Small intestine (tissue), 7 donors: ENCODE measurements at regions not wholly inside any gene's neighbourhood (a gene's known extent, or its start where the extent isn't known, plus 50 kb on each side); places are given as distances from the start of the nearest gene placed in this dataset.
"Not testable (repeated sequence)": the region's sequence is repeated elsewhere in the genome, so short reads cannot be mapped to it uniquely, and the experiment has no call there.

Experiments
- DNase-seq, 2 donors: peaks; one replicate each; pipeline versions ENCODE4 v3.0.0 to v3.0.0-alpha.2; 2013
- FAIRE-seq: peaks from 2 replicates; lab custom pipeline; 2012; peaks lifted over from hg19 to GRCh38; lab: Jason Lieb, UNC
- H3K27ac ChIP-seq, 3 donors: one replicate each; pipeline ENCODE4 v1.5.1; 2013; ENCODE audit warnings: low read length in 2 of 3, mild to moderate bottlenecking in 2 of 3, control low read depth in 1 of 3, inconsistent platforms in 1 of 3, low read depth in 1 of 3, moderate library complexity in 1 of 3
- H3K27me3 ChIP-seq, 3 donors: one replicate each; pipeline ENCODE4 v1.6.1; 2013; ENCODE audit warnings: low read length in 3 of 3, inconsistent platforms in 1 of 3; ENCODE audit not compliant: control insufficient read depth in 3 of 3, insufficient read depth in 3 of 3
- H3K36me3 ChIP-seq, 3 donors: one replicate each; pipeline ENCODE4 v1.6.1; 2013; ENCODE audit warnings: low read length in 3 of 3, inconsistent platforms in 1 of 3, low read depth in 1 of 3, mild to moderate bottlenecking in 1 of 3, moderate library complexity in 1 of 3; ENCODE audit not compliant: control insufficient read depth in 3 of 3, insufficient read depth in 2 of 3
- H3K4me1 ChIP-seq, 3 donors: one replicate each; pipeline ENCODE4 v1.6.1; 2013; ENCODE audit warnings: low read length in 2 of 3, inconsistent platforms in 1 of 3, low read depth in 1 of 3, mild to moderate bottlenecking in 1 of 3, moderate library complexity in 1 of 3; ENCODE audit not compliant: control insufficient read depth in 3 of 3, insufficient read depth in 2 of 3
- H3K4me3 ChIP-seq, 3 donors: one replicate each; pipeline ENCODE4 v1.5.1; 2013; ENCODE audit warnings: low read length in 3 of 3, control low read depth in 1 of 3, inconsistent platforms in 1 of 3, low read depth in 1 of 3, mild to moderate bottlenecking in 1 of 3, moderate library complexity in 1 of 3
- H3K9me3 ChIP-seq, 2 donors: one replicate each; pipeline ENCODE4 v1.6.1; 2013; ENCODE audit warnings: low read depth in 1 of 2, low read length in 1 of 2; ENCODE audit not compliant: control insufficient read depth in 2 of 2, insufficient read depth in 1 of 2
- WGBS, 3 donors: extraction: QIAGEN DNeasy Blood & Tissue Kit; methylation state at CpG; one replicate each; pipeline ENCODE4 v1.1.7; 2013; 5-methylcytosine and 5-hydroxymethylcytosine counted together
- donor health status: healthy with polysubstance abuse.
- donor health status: control.
- donor health status: control.
- donor health status: Bipolar disorder and iron deficiency.
- donor health status: healthy.

DNA sequence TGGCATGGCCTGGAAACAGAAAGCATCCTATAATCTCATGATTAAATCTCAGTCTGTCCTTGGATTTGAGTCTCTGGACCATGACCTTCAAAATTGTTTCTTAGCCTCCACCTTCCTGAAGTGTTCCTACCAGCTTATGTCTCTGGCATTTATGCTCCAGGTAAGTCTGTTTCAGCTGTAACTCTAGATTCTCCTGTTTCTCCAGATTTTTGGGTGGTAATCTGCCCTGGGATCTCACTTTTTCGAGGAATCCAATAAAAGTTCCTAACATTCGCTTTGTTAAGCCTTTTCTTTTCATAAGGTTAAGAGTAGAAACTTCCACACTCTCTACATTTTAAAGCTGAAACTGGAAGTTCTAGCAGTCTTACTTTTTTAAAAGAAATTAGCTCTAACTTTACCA lies 318.5 kb downstream of the C6orf118 start:
- no peaks in the 10 kb centered on the region for H3K27me3 ChIP-seq
- H3K4me1 ChIP-seq: no peaks in the 10 kb centered on the region
- 72 to 82% (median 80%) methylated on average over 2 of the region's 2 CpGs for WGBS, 3 donors
- no peaks in the 10 kb centered on the region for H3K36me3 ChIP-seq
- no peaks in the 10 kb centered on the region for H3K9me3 ChIP-seq
- DNase-seq: no peak
- FAIRE-seq: no peak
- H3K27ac ChIP-seq: no peak overlapping the region
- no peak overlapping the region for H3K4me3 ChIP-seq

DNA sequence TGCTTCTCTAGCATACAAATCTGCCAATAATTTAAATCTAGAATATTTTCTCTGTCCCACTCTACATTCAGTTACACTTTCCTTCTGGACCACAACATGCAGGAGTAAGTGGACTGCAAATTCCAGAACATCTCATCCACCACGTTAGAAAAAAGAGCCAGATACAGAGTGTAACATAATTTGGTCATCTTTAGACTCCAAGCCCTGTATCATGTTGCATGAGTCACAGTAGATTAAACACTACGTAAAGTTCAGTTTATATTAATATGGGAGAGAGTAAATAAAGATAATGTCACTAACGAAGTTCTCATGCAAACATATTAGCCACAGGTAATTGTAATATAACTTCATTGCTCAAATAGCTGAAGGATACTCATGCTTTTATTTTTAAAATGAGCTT lies 327.0 kb downstream of the C6orf118 start:
- Histone ChIP-seq H3K36me3 (no peaks in the 10 kb centered on the region), H3K9me3 (peaks cover 0 to 6% of the 10 kb centered on the region in 2 donors), H3K4me1 (no peaks in the 10 kb centered on the region), H3K27me3 (no peaks in the 10 kb centered on the region), H3K4me3 (no peak overlapping the region), H3K27ac (no peak overlapping the region)
- FAIRE-seq: no peak
- WGBS, 3 donors: 38 to 48% (median 39%) methylated on average over 3 of the region's 3 CpGs
- DNase-seq: no peak

DNA sequence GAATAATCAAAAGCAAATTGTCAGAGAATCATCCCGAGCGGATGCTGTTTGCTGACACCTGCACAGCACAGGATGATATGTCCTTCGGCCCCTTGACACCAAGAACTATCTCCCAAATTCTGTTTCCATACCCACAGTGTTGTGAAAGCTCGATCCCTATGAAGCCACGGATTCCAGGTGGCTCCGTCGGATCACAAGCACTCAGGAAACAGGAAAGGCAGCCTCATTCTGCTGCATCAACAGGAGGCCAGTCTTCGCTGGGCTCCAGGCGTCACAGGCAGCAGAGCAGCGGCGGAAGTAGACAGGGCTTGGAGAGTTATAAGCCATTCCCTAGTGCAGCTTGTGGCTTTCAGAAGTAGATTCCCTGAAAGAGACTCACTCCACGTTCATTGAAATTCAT lies 342.3 kb downstream of the C6orf118 start:
- FAIRE-seq (no peak), DNase-seq (no peak)
- Histone ChIP-seq H3K4me3 (no peak overlapping the region), H3K4me1 (no peaks in the 10 kb centered on the region), H3K27ac (no peak overlapping the region), H3K27me3 (no peaks in the 10 kb centered on the region), H3K9me3 (peaks cover 2 to 11% of the 10 kb centered on the region in 2 donors), H3K36me3 (no peaks in the 10 kb centered on the region)
- WGBS, 3 donors: 69 to 82% (median 79%) methylated on average over 12 of the region's 12 CpGs

DNA sequence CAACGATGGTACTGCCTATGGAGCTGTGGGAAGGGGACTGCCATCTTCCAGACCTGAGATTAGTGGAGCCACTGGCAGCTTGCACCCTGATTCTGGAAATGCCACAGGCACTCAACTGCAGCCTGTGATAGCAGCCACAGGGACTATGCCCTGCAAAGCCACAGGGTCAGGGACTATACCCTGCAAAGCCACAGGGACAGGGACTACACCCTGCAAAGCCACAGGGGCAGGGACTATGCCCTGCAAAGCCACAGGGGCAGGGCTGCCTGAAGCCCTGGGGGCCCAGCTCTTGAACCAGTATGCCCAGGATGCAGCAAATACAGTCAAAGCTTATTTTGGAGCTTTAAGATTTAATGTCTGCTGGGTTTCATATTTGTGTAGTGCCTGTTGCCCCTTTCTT lies 346.6 kb downstream of the C6orf118 start:
- no peaks in the 10 kb centered on the region for H3K27me3 ChIP-seq
- DNase-seq: no peak
- no peak overlapping the region for H3K4me3 ChIP-seq
- H3K36me3 ChIP-seq: no peaks in the 10 kb centered on the region
- no peaks in the 10 kb centered on the region for H3K4me1 ChIP-seq
- peaks cover 2 to 17% of the 10 kb centered on the region in 2 donors for H3K9me3 ChIP-seq
- WGBS, 3 donors: 19 to 52% (median 35%) methylated on average over 1 of the region's 1 CpG
- FAIRE-seq: no peak
- no peak overlapping the region for H3K27ac ChIP-seq

DNA sequence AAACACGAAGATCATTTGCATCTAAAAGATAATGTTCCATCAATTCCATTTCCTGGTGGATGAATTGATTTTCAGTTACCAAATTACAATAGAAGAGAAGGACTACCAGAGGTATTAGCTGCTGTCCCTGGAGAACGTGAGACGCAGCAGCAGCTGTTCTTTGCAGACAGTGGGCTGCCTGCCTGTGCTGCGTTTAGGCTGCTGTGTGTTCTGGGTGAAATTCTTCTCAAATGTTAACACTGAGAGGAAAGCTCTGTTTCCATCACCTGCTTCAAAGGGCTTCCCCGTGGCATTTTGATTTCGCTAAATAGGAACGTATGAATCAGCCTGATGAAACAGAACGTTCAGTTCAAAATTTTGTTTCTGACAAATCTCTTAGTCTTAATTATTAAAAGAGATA lies 362.2 kb downstream of the C6orf118 start:
- Histone ChIP-seq H3K27me3 (no peaks in the 10 kb centered on the region), H3K4me3 (no peak overlapping the region), H3K9me3 (peaks cover 0 to 2% of the 10 kb centered on the region in 2 donors), H3K4me1 (no peaks in the 10 kb centered on the region), H3K27ac (no peak overlapping the region), H3K36me3 (no peaks in the 10 kb centered on the region)
- 66 to 76% (median 70%) methylated on average over 8 of the region's 8 CpGs for WGBS, 3 donors
- FAIRE-seq (no peak), DNase-seq (no peak)

DNA sequence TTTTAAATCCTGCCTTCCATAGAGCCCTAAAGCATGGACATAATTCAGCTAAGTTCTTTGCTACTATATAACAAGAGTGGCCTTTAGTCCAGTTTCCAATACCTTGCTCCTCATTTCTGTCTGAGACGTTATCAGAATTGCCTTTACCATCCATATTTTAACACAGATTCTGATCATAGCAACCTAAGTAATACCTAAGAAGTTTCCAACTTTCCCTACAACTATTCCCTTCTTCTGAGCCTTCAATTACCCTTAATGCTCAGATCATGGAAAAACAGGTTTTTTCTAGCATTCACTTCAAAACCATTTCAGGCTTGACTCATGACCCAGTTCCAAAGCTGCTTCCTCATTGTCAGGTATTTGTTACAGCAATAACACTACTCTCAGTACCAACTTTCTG lies 367.1 kb downstream of the C6orf118 start:
- WGBS, 3 donors: 68 to 73% (median 68%) methylated on average over 1 of the region's 1 CpG
- no peak for FAIRE-seq

DNA sequence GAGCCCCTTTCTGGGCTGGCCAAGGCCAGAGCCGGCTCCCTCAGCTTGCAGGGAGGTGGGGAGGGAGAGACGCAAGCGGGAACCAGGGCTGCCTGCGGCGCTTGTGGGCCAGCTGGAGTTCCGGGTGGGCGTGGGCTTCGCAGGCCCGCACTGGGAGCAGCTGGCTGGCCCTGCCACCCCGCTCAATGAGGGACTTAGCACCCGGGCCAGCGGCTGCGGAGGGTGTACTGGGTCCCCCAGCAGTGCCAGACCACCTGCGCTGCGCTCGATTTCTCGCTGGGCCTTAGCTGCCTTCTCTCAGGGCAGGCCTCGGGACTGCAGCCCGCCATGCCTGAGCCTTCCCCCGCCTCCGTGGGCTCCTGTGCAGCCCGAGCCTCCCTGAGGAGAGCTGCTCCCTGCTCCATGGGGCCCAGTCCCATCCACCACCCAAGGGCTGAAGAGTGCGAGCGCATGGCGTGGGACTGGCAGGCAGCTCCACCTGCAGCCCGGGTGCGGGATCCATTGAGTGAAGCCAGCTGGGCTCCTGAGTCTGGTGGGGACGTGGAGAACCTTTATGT lies 376.1 kb downstream of the C6orf118 start:
- H3K27ac ChIP-seq, H3K27me3 ChIP-seq, DNase-seq, H3K9me3 ChIP-seq, H3K4me1 ChIP-seq, FAIRE-seq, H3K4me3 ChIP-seq, H3K36me3 ChIP-seq: not testable (repeated sequence)
- 91 to 95% (median 92%) methylated on average over 17 to 28 of the region's 28 CpGs for WGBS, 3 donors

More for the DNA sequence above, 367.1 kb downstream of the C6orf118 start:
- no peaks in the 10 kb centered on the region for H3K4me1 ChIP-seq
- H3K36me3 ChIP-seq: no peaks in the 10 kb centered on the region
- H3K27ac ChIP-seq: no peak overlapping the region
- H3K9me3 ChIP-seq: peaks cover 0 to 6% of the 10 kb centered on the region in 2 donors
- H3K27me3 ChIP-seq: no peaks in the 10 kb centered on the region
- H3K4me3 ChIP-seq: no peak overlapping the region
- DNase-seq: no peak

DNA sequence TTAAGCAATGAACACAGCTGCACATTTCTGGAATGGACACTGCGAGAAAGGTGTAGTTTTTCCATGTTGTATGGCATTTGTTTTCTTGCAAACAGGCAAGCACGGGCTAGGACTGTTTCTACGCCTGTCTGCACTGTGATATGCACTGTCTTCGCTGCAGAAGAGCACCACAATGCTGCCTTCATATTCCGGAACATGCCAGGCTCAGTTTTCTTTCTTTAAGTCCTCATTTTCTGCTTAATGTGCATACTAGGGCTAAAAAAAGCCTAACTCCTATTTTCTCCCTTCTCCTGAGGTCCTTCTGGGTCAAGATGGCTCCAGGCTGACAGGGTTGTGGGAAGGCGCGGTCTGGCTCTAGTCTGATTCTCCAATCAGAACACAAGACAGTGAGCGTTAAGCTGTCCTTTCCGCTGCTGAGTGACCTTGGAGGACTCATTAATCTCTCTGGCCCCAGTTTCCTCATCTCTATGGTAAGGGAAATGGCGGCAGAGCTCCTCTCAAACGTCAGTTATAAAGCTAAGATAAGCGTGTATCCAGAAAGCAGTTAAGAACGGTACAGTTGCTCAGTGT lies 379.9 kb downstream of the C6orf118 start:
- WGBS, 3 donors: 70 to 81% (median 80%) methylated on average over 13 of the region's 13 CpGs
- no peak overlapping the region for H3K4me3 ChIP-seq
- H3K9me3 ChIP-seq: peaks cover 0 to 5% of the 10 kb centered on the region in 2 donors
- DNase-seq (no peak), FAIRE-seq (no peak)
- no peaks in the 10 kb centered on the region for H3K4me1 ChIP-seq
- H3K36me3 ChIP-seq: no peaks in the 10 kb centered on the region
- no peaks in the 10 kb centered on the region for H3K27me3 ChIP-seq
- no peak overlapping the region for H3K27ac ChIP-seq
